Activated T-cell treated with anti-CD3 and anti-CD28 coated beads for 1 hour (primary cell): ENCODE measurements at regions not wholly inside any gene's neighbourhood (a gene's known extent, or its start where the extent isn't known, plus 50 kb on each side); places are given as distances from the start of the nearest gene placed in this dataset.

Source experiments
- DNase-seq: peaks from one replicate; pipeline ENCODE4 v3.0.0-alpha.2; 2020; ENCODE audit warnings: low read depth

GRCh38 chr6:2562721-2563451 is 187.8 kb downstream of the MYLK4 start:
- DNase-seq: no peak

GRCh38 chr6:2560917-2561698 is 189.6 kb downstream of the MYLK4 start:
- DNase-seq: no peak

GRCh38 chr6:2560140-2560818 is 190.4 kb downstream of the MYLK4 start:
- DNase-seq: no peak

GRCh38 chr6:2558861-2559801 is 191.6 kb downstream of the MYLK4 start:
- DNase-seq: no peak

- DNase-seq: no peak
Measured at GRCh38 chr6:2558098-2558680, 192.5 kb downstream of the MYLK4 start.

GRCh38 chr6:2557181-2557720 is 193.5 kb downstream of the MYLK4 start:
- no peak for DNase-seq

- no peak for DNase-seq
Measured at GRCh38 chr6:2556761-2557160, 194.0 kb downstream of the MYLK4 start.

GRCh38 chr6:2554651-2555260 is 196.0 kb downstream of the MYLK4 start:
- DNase-seq: no peak

GRCh38 chr6:2552526-2553154 is 198.1 kb downstream of the MYLK4 start:
- no peak for DNase-seq

- DNase-seq: no peak
Measured at GRCh38 chr6:2551705-2552104, 199.0 kb downstream of the MYLK4 start.

GRCh38 chr6:2550247-2550646 is 200.5 kb downstream of the MYLK4 start:
- DNase-seq: no peak

GRCh38 chr6:2549834-2550233 is 200.9 kb downstream of the MYLK4 start:
- DNase-seq: no peak

GRCh38 chr6:2547355-2547754 is 203.4 kb downstream of the MYLK4 start:
- no peak for DNase-seq

- no peak for DNase-seq
Measured at GRCh38 chr6:2546901-2547300, 203.8 kb downstream of the MYLK4 start.

- DNase-seq: no peak
Measured at GRCh38 chr6:2545383-2546038, 205.2 kb downstream of the MYLK4 start.

- DNase-seq: no peak
Measured at GRCh38 chr6:2543321-2543720, 207.4 kb downstream of the MYLK4 start.

GRCh38 chr6:2542858-2543218 is 207.9 kb downstream of the MYLK4 start:
- no peak for DNase-seq

- no peak for DNase-seq
Measured at GRCh38 chr6:2542101-2542857, 208.4 kb downstream of the MYLK4 start.

- no peak for DNase-seq
Measured at GRCh38 chr6:2536451-2536850, 214.3 kb downstream of the MYLK4 start.
